Activated CD4-positive, alpha-beta T cell treated with anti-CD3 and anti-CD28 coated beads, Interleukin-2, Interleukin-6, amounts not matched to agents 100 ng/mL and 50 ng/mL, durations not matched to agents 16 hours and 8 hours (primary cell): ENCODE measurements at regions not wholly inside any gene's neighbourhood (a gene's known extent, or its start where the extent isn't known, plus 50 kb on each side); places are given as distances from the start of the nearest gene placed in this dataset.

Source experiments
- DNase-seq: peaks from one replicate; pipeline ENCODE4 v3.0.0-alpha.2; 2020

- no peak for DNase-seq
Measured at GRCh38 chr14:104277416-104278213, 139.2 kb downstream of the KIF26A start.

- no peak for DNase-seq
Measured at GRCh38 chr14:104278214-104278534, 139.8 kb downstream of the KIF26A start.

GRCh38 chr14:104280085-104280901 lies 141.9 kb downstream of the KIF26A start:
- DNase-seq: no peak

- no peak for DNase-seq
Measured at GRCh38 chr14:104280902-104281767, 142.7 kb downstream of the KIF26A start.

- no peak for DNase-seq
Measured at GRCh38 chr14:104281768-104282301, 143.4 kb downstream of the KIF26A start.

GRCh38 chr14:104282332-104283196 lies 144.2 kb downstream of the KIF26A start:
- DNase-seq: no peak

- DNase-seq: no peak
Measured at GRCh38 chr14:104283197-104284106, 145.1 kb downstream of the KIF26A start.

- no peak for DNase-seq
Measured at GRCh38 chr14:104284107-104284592, 145.8 kb downstream of the KIF26A start.

GRCh38 chr14:104284636-104285507 lies 146.5 kb downstream of the KIF26A start:
- no peak for DNase-seq

- no peak for DNase-seq
Measured at GRCh38 chr14:104285508-104285840, 147.1 kb downstream of the KIF26A start.

GRCh38 chr14:104286086-104286485 lies 147.7 kb downstream of the KIF26A start:
- DNase-seq: no peak

GRCh38 chr14:104286496-104286895 lies 148.1 kb downstream of the KIF26A start:
- no peak for DNase-seq

- DNase-seq: no peak
Measured at GRCh38 chr14:104287301-104288009, 149.1 kb downstream of the KIF26A start.

- DNase-seq: no peak
Measured at GRCh38 chr14:104288272-104288671, 149.9 kb downstream of the KIF26A start.

GRCh38 chr14:104289507-104289906 lies 151.1 kb downstream of the KIF26A start:
- no peak for DNase-seq

GRCh38 chr14:104290058-104290667 lies 151.8 kb downstream of the KIF26A start:
- DNase-seq: no peak

- DNase-seq: no peak
Measured at GRCh38 chr14:104290756-104291122, 152.4 kb downstream of the KIF26A start.

- DNase-seq: no peak
Measured at GRCh38 chr14:104291123-104292000, 153.0 kb downstream of the KIF26A start.
